ENCODE measurements at regions not wholly inside any gene's neighbourhood (a gene's known extent, or its start where the extent isn't known, plus 50 kb on each side); places are given as distances from the start of the nearest gene placed in this dataset.

- H3K4me1 ChIP-seq (replicated peaks) = no peaks in the 10 kb centered on the region
- no peak for DNase-seq (ENCODE audit: low read depth in 1 of 2, low spot score in 2 of 2)
Measured at GRCh38 chr6:106894978-106895702, 79.4 kb downstream of the CD24 start.

GRCh38 chr6:106892186-106892585, 82.3 kb downstream of the CD24 start:
- H3K4me3 ChIP-seq = no peak overlapping the region
- no peaks in the 10 kb centered on the region for H3K9me3 ChIP-seq (replicated peaks)
- no peak for DNase-seq (ENCODE audit: low read depth in 1 of 2, low spot score in 2 of 2)
- peaks cover 17% of the 10 kb centered on the region for H3K4me1 ChIP-seq (replicated peaks)
- no peak overlapping the region for H3K27ac ChIP-seq
- H3K27me3 ChIP-seq (replicated peaks) = no peaks in the 10 kb centered on the region
- H3K36me3 ChIP-seq = no peaks in the 10 kb centered on the region

More at GRCh38 chr6:106894978-106895702, 79.4 kb downstream of the CD24 start:
- no peaks in the 10 kb centered on the region; the same call in 1 of the 2 replicates for H3K9me3 ChIP-seq (replicated peaks)
- H3K36me3 ChIP-seq = no peaks in the 10 kb centered on the region
- H3K27ac ChIP-seq = no peak overlapping the region
- no peak overlapping the region for H3K4me3 ChIP-seq
- H3K27me3 ChIP-seq (replicated peaks) = no peaks in the 10 kb centered on the region

- no peak overlapping the region for H3K27ac ChIP-seq
- peaks cover 26% of the 10 kb centered on the region for H3K4me1 ChIP-seq (replicated peaks)
- no peak for DNase-seq (ENCODE audit: low read depth in 1 of 2, low spot score in 2 of 2)
- H3K4me3 ChIP-seq = no peak overlapping the region
- no peaks in the 10 kb centered on the region for H3K27me3 ChIP-seq (replicated peaks)
- H3K36me3 ChIP-seq = no peaks in the 10 kb centered on the region
- H3K9me3 ChIP-seq (replicated peaks) = no peaks in the 10 kb centered on the region
Measured at GRCh38 chr6:106890447-106890846, 84.1 kb downstream of the CD24 start.

- Histone ChIP-seq H3K9me3 (replicated peaks) (no peaks in the 10 kb centered on the region), H3K4me1 (replicated peaks) (peaks cover 26% of the 10 kb centered on the region), H3K4me3 (no peak overlapping the region), H3K27me3 (replicated peaks) (no peaks in the 10 kb centered on the region), H3K27ac (no peak overlapping the region), H3K36me3 (no peaks in the 10 kb centered on the region)
- no peak for DNase-seq (ENCODE audit: low read depth in 1 of 2, low spot score in 2 of 2)
Measured at GRCh38 chr6:106889692-106890091, 84.8 kb downstream of the CD24 start.

- peaks cover 26% of the 10 kb centered on the region for H3K4me1 ChIP-seq (replicated peaks)
- DNase-seq (ENCODE audit: low read depth in 1 of 2, low spot score in 2 of 2) = peak in 1 of 2 experiments; percentile 58
- no peaks in the 10 kb centered on the region for H3K9me3 ChIP-seq (replicated peaks)
- peak overlapping the region; percentile 76 for H3K27ac ChIP-seq
- no peak overlapping the region for H3K4me3 ChIP-seq
- no peaks in the 10 kb centered on the region for H3K27me3 ChIP-seq (replicated peaks)
- H3K36me3 ChIP-seq = no peaks in the 10 kb centered on the region
Measured at GRCh38 chr6:106886922-106887797, 87.4 kb downstream of the CD24 start.

GRCh38 chr6:106886081-106886843, 88.3 kb downstream of the CD24 start:
- H3K4me3 ChIP-seq = no peak overlapping the region
- H3K27me3 ChIP-seq (replicated peaks) = no peaks in the 10 kb centered on the region
- H3K36me3 ChIP-seq = no peaks in the 10 kb centered on the region
- no peak for DNase-seq (ENCODE audit: low read depth in 1 of 2, low spot score in 2 of 2)
- H3K4me1 ChIP-seq (replicated peaks) = peaks cover 26% of the 10 kb centered on the region
- no peaks in the 10 kb centered on the region; the same call in 1 of the 2 replicates for H3K9me3 ChIP-seq (replicated peaks)
- peak overlapping the region; percentile 76 for H3K27ac ChIP-seq

- no peak for DNase-seq (ENCODE audit: low read depth in 1 of 2, low spot score in 2 of 2)
- no peak overlapping the region for H3K4me3 ChIP-seq
- H3K36me3 ChIP-seq = no peaks in the 10 kb centered on the region
- H3K27me3 ChIP-seq (replicated peaks) = no peaks in the 10 kb centered on the region
- H3K27ac ChIP-seq = no peak overlapping the region
- no peaks in the 10 kb centered on the region; the same call in 1 of the 2 replicates for H3K9me3 ChIP-seq (replicated peaks)
- H3K4me1 ChIP-seq (replicated peaks) = peaks cover 26% of the 10 kb centered on the region
Measured at GRCh38 chr6:106885679-106886078, 88.8 kb downstream of the CD24 start.

GRCh38 chr6:106884576-106884975, 90.0 kb downstream of the CD24 start:
- Histone ChIP-seq H3K4me3 (no peak overlapping the region), H3K9me3 (replicated peaks) (no peaks in the 10 kb centered on the region; the same call in 1 of the 2 replicates), H3K36me3 (no peaks in the 10 kb centered on the region), H3K4me1 (replicated peaks) (peaks cover 26% of the 10 kb centered on the region), H3K27me3 (replicated peaks) (no peaks in the 10 kb centered on the region), H3K27ac (no peak overlapping the region)
- DNase-seq (ENCODE audit: low read depth in 1 of 2, low spot score in 2 of 2) = no peak

- Histone ChIP-seq H3K9me3 (replicated peaks) (no peaks in the 10 kb centered on the region; the same call in 1 of the 2 replicates), H3K27me3 (replicated peaks) (no peaks in the 10 kb centered on the region), H3K27ac (no peak overlapping the region), H3K4me3 (no peak overlapping the region), H3K36me3 (no peaks in the 10 kb centered on the region), H3K4me1 (replicated peaks) (peaks cover 26% of the 10 kb centered on the region)
- no peak for DNase-seq (ENCODE audit: low read depth in 1 of 2, low spot score in 2 of 2)
Measured at GRCh38 chr6:106883808-106884262, 90.7 kb downstream of the CD24 start.

- Histone ChIP-seq H3K4me3 (no peak overlapping the region), H3K27ac (no peak overlapping the region), H3K9me3 (replicated peaks) (no peaks in the 10 kb centered on the region; the same call in 1 of the 2 replicates), H3K27me3 (replicated peaks) (no peaks in the 10 kb centered on the region), H3K36me3 (no peaks in the 10 kb centered on the region), H3K4me1 (replicated peaks) (peaks cover 16% of the 10 kb centered on the region)
- DNase-seq (ENCODE audit: low read depth in 1 of 2, low spot score in 2 of 2) = no peak
Measured at GRCh38 chr6:106882601-106883518, 91.7 kb downstream of the CD24 start.

GRCh38 chr6:106882138-106882537, 92.4 kb downstream of the CD24 start:
- Histone ChIP-seq H3K27me3 (replicated peaks) (no peaks in the 10 kb centered on the region), H3K36me3 (no peaks in the 10 kb centered on the region), H3K4me1 (replicated peaks) (peaks cover 9% of the 10 kb centered on the region), H3K27ac (no peak overlapping the region), H3K9me3 (replicated peaks) (no peaks in the 10 kb centered on the region; the same call in 1 of the 2 replicates), H3K4me3 (no peak overlapping the region)
- DNase-seq (ENCODE audit: low read depth in 1 of 2, low spot score in 2 of 2) = no peak

GRCh38 chr6:106880952-106881351, 93.6 kb downstream of the CD24 start:
- H3K9me3 ChIP-seq (replicated peaks) = peaks cover under 1% of the 10 kb centered on the region; the same call in 1 of the 2 replicates
- no peak for DNase-seq (ENCODE audit: low read depth in 1 of 2, low spot score in 2 of 2)

More at GRCh38 chr6:106880952-106881351, 93.6 kb downstream of the CD24 start:
- Histone ChIP-seq H3K4me3 (no peak overlapping the region), H3K4me1 (replicated peaks) (no peaks in the 10 kb centered on the region; the same call in 1 of the 2 replicates), H3K27me3 (replicated peaks) (no peaks in the 10 kb centered on the region), H3K36me3 (no peaks in the 10 kb centered on the region), H3K27ac (no peak overlapping the region)

All from SJSA1 (cell line).